DMS 273 treated with DMSO at 0.1 percent for 48 hours (cell line): ENCODE measurements at regions not wholly inside any gene's neighbourhood (a gene's known extent, or its start where the extent isn't known, plus 50 kb on each side); places are given as distances from the start of the nearest gene placed in this dataset.
"Not testable (repeated sequence)": the region's sequence is repeated elsewhere in the genome, so short reads cannot be mapped to it uniquely, and the experiment has no call there.

Experiments
- DNase-seq: peaks from one replicate; lab custom pipeline; 2025; lab: John Stamatoyannopoulos, UW

GRCh38 chr18:73110307-73110706 lies 242.5 kb upstream of the NETO1 start:
- no peak for DNase-seq

DNA sequence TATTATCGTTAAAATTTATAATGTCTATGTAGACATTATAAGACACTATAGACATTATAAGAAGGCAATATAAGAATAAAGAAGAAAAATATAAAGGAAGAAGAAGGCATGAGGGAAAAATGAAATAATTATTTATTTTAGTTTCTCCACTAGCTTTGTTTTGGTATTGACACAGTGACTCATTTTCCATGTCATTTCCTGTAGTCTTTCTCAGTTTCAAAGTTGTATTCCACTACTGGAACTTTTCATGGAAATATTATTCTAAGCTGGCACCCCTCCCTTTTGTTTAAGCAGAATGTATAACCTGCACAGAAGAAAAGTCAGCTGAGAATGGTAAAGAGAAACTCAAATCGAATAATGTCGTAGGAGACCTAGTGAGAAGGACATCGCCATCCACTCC lies 234.2 kb upstream of the NETO1 start:
- no peak for DNase-seq

GRCh38 chr18:73101491-73101890 lies 233.7 kb upstream of the NETO1 start:
- not testable (repeated sequence) for DNase-seq

DNA sequence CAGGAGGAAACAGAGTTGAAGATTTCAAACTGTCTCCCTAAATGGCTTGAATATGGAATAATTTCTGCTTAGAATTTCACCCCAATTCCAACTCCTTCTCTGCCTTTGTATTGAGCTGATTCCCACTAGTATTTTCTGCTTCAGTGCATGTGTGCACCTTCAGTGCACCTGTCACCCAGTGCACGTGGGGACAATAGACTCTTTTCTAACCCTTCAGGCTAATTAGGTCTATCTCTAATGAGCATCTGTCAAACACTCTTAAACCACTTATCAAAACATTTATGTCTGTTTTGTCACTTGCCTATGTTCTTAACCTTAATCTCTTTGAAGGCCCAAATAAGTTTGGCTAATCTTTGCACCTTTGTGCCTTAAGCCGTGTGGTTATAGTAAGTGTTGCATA lies 232.0 kb upstream of the NETO1 start:
- no peak for DNase-seq

GRCh38 chr18:73093687-73094250 lies 226.0 kb upstream of the NETO1 start:
- no peak for DNase-seq

DNA sequence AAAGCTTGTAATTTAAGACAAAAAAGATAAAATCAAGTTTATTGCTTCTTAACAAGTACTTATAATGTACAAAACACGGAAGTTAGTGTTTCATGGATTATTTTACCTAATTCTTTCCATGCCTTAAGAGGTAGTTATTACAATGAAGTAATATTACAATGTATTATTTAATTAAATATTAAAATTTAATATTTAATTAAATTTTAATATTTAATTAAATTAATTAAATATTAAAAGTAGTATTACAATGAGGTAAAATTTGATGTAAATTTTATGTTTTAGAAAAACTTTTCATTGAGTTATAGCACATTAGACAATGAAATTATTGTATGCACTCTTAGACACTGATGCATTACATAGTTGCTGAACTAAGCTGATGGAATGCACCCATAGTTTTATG lies 220.7 kb upstream of the NETO1 start:
- no peak for DNase-seq

DNA sequence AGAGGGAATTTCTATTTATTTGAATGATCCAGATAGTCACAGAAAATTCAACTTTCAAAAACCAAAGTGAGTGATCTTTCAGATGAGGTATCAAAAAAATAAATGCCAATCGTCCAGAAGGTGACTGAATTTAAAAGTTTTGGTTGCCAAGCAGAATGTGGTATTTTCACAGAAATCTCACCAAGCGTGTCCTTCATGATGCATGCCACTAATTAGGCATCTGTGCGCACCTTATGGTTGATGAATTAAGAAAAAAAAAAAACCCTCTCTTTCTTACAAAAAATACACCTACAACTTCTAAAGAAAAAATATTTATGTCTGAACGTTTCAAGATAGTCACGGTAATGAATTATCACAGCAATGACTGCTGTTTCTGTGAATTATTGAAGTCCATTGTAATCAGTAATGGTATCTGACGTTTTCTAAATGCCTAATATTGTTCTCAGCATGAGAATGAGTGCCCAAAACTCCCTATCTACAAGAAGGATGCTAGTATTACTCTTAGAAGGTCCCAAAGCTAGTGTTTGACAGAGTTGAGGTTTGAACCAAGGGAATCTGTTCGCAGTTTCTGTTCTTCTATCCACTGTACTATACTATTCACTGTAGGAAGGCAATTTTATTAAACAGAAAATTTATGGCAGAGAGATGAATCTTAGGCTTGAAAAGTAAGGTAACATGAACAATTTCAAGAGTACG lies 219.6 kb upstream of the NETO1 start:
- DNase-seq, result no peak

DNA sequence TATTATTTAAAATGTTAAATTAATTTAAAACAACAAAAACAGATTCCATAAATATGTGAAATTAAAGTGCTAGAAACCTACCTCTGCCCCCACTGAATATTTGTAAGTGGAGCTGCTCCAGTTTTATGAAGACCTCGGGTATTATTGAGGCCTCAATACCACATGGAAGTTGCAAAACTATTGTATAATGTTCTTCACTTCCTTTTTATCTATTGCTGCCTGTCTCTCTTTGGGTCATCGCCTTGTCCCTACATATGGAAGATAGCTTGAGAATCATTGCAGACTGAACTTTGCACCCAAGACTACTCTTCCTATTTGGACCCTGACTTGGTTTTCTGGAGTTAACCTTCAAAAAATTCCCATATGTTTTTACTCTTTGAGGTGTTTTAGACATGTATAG lies 212.1 kb upstream of the NETO1 start:
- no peak for DNase-seq

- DNase-seq, result no peak
Measured at GRCh38 chr18:73060666-73061288, 193.0 kb upstream of the NETO1 start.

GRCh38 chr18:73059280-73059679 lies 191.5 kb upstream of the NETO1 start:
- no peak for DNase-seq

DNA sequence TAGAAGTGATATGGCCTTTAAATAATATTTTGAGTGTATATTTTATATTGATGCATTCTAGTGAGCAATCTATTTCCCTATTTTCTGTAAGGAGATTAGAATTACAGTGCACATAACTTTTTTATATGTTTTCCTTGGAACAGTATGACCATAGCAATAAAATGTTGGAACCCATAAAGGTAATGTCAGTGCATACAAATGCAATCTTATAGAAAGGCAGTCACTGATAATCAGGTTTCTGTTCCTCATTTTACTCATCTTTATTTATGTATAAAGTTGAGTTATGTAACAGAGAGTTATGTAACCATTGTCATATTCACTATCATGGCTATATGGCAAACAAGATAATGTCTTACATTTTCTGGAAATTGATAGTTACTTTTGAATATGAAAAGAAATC lies 179.9 kb upstream of the NETO1 start:
- DNase-seq, result no peak

GRCh38 chr18:73045037-73045436 lies 177.2 kb upstream of the NETO1 start:
- no peak for DNase-seq

DNA sequence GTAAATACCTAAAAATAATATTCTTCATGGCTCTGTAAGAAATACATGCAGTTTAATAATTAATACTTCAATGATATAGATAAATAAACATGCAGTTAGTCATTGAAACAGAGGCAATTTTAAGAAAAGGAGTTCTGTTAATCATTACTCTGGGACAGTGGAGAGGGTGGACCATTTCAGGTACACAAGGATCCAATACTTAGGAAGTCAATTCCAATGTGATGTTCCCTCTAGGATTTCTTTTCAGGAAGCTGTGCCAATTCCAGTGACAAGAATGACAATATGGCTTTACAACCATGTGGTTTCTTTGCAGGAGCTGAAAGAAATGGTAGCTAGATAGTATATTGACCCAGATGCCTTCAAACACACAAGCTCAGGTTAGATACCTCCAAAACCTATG lies 175.8 kb upstream of the NETO1 start:
- DNase-seq, result no peak

DNA sequence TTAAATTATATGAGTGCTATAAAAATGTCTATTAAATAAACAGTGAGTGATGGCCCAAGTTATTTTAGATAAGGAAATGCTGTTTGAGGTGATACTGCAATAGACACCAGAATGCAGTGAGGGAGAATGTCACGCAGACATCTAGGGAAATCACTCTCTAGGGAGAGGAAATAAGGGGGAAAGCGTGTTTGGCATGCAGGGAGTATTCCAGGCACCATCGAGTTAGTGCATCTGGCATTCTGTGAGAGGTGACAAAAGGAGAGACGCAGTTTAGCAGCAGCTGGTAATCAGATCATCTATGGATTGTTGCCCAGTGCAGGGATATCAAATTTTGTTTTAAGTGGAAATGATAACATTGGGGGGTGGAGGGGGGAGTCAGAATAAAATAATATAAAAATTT lies 175.4 kb upstream of the NETO1 start:
- peak; percentile 57 for DNase-seq

DNA sequence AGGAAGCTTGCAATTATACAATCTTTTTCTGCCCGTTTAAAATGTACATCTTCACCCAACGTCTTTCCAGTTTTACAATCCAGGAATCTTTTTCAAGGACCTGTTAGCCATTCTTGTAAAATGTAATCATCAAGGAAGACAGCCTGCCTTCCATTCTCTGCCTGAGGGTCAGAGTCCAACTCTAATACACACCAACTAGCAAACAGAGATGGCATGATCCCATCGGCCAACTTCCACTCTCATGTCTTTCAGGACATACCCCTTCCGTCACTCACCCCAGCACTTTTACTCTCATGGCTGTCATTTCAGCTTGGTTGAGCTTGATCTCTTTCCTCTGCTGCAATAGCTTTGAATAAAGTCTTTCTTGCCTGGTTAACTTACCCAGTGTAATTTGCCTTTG lies 172.5 kb upstream of the NETO1 start:
- no peak for DNase-seq

GRCh38 chr18:73038336-73038735 lies 170.5 kb upstream of the NETO1 start:
- no peak for DNase-seq

DNA sequence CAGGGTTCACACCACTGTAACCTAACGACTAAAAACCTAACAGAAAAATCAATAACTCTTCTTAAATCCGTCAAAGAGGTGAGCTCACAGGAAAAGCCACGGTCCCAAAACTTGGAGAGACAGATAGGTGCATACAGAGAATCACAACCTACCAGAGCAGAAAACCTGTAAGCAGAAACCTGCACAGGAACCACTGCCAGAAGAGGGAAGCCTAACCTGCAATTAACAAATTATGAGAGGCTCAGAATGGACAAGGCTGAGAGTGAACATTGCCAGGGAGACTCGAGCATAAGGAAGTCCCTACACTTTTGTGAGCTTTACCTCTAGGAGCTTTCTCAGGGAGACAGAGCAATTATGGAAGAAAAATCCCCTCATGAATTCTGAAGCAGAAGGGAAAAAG lies 156.2 kb upstream of the NETO1 start:
- no peak for DNase-seq

DNA sequence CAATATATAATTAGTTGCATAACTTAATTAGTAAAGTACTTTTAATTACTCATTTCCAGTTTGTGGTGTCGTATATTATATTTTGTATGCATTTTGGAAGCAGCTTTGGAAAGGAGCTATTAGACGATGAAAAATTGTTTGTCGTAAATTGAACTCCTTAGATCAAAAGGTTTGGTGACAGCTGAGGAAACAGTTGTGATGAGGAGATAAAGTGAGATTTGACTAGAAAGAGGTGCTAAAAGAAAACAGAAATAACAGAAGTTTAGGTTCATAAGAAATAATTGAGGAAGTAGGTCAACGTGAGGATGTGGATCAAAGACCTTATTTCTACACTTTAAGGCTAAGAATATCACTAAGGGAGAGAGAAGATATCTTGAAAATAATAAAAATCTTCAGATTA lies 141.9 kb upstream of the NETO1 start:
- no peak for DNase-seq

DNA sequence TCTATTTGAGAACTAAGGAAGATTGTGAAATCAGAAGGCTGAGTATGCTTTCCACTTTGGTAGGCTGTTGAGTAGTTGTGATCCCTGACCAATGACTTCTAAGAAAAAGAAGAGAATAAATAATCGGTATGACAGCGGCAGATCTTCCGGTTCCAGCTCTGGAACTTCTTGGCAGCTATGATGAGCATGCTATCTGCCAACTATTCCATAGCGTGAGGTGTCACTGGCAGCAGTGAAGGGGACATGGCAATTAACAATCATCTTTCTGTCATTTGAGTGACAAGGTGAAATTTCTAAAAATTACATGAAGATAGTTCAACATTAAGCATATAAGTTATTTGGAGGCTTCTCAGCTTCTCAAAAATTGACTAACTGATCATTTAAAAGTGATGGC lies 140.1 kb upstream of the NETO1 start:
- DNase-seq, result no peak

DNA sequence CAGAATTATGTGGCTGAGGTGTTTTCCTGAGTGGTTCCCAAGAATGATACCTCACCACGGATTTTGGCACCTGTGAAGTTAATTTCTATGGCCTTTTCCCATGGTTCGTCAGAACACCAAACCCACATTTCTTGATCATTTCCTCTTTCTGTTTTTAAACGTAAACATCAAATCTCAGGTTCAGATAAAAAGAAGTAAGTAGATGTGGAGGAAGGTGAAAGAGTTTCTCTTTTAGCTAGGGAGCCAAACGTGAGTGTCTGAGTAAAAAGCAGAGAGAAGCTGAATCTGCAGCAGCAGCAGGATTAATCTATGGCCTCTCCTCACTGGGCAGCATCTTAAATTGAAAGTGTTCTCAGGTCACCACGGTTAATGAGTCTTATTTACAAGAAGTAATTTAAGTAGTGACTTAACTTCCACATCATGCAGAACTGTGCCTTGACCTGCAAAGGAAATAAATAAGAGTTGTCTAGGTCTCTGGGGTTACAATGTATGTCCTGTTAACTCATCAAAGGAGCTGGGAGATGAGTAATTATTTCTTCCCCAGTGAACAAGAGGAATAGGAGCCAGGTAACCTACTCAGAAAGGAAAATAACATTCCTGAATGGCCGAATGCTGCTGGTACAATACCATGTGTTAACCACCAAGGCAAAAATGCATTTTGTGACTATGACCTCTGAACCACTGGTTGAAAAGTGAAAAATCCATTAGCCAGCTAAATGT lies 139.6 kb upstream of the NETO1 start:
- DNase-seq, result no peak

GRCh38 chr18:73006331-73006730 lies 138.5 kb upstream of the NETO1 start:
- no peak for DNase-seq

DNA sequence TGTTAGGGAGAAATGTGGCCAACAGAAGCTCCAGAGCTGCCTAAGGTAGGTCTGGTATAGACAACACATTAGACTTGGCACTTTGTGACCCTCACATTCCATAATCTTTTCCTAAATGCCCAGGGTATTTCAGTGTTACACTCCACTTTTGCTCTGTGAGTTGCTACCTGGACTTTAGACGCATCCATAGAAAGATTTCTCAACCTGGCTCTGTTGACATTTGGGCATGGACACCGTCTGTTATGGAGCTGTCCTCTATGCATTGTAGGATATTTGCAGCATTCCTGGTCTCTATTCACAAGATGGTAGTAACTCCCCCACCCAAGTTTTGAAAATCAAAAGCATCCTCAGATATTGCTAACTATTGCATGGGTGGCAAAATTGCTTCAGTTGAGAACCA lies 136.5 kb upstream of the NETO1 start:
- DNase-seq, result no peak

DNA sequence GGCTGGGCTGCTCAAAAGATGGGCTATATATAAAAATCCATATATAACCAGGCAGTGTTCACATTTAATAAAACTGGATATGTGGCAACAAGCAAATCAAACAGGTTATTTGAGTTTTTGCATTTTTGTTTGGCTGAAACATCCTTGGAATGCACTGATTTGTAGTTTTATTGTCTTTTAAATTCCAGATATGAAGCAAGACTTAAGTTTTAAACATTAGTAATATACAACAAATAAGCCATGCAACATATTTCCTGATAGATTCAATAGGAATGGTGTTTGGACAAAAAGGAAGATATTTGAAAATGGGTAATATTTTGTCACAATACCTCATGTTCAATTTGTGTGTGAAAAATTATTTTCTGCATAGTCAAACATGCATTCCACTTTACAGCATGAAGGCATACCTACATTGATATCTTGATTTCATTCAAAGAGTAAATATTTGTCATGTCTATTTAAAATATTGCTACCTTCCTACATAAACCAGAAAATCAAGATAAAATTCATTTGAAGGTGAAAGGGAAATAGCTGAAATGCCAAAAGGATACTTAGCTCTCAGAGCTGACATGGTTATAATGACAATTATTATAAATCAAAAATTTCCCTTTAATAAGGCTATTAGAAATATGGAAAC lies 132.3 kb upstream of the NETO1 start:
- no peak for DNase-seq
